ENCODE measurements at regions not wholly inside any gene's neighbourhood (a gene's known extent, or its start where the extent isn't known, plus 50 kb on each side); places are given as distances from the start of the nearest gene placed in this dataset.

DNA sequence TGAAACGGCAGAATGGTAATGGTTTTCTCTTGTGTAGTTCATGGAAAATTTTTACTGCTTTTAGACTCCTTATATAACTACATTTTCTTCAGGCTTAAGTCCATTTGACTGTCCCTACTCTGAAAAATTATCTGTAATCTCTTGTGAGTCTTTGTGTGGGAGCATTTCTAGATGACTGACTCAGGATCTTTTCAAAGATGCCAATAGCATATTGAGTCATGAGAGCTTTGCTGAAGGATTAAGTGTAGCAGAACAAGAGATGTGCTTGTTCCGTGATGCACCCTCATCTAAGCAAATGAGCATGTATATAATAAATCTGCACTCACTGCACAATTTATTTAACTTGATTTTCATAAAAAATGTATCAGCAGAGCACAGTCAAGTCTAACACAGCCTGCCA is 298.7 kb upstream of the CDH6 start:
- no peak for TF ChIP-seq POLR2AphosphoS5 (IDR thresholded peaks at IDR 0.05; ENCODE audit: low read depth, low read length)
- no peak for TF ChIP-seq FOXM1 (IDR thresholded peaks at IDR 0.05; ENCODE audit: low read depth)
- TF ChIP-seq RFX5 (IDR thresholded peaks at IDR 0.05; ENCODE audit: low read length): no peak
- TF ChIP-seq, protein P1, sequence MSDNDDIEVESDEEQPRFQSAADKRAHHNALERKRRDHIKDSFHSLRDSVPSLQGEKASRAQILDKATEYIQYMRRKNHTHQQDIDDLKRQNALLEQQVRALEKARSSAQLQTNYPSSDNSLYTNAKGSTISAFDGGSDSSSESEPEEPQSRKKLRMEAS (IDR thresholded peaks at IDR 0.05; ENCODE audit: low read depth): no peak
- TF ChIP-seq TAF1 (IDR thresholded peaks at IDR 0.05; ENCODE audit: borderline replicate concordance, low read depth, low read length): no peak
- TF ChIP-seq YY1 (IDR thresholded peaks at IDR 0.05; ENCODE audit: low read depth): no peak

Measured in SK-N-SH (cell line).